Fibroblast of upper back skin (primary cell): ENCODE measurements at regions not wholly inside any gene's neighbourhood (a gene's known extent, or its start where the extent isn't known, plus 50 kb on each side); places are given as distances from the start of the nearest gene placed in this dataset.
A peak's percentile ranks its signal among the peaks of the same experiment; 100 is the strongest.

ENCODE experiments used
- DNase-seq: peaks from one replicate; pipeline ENCODE4 v3.0.0-alpha.2; 2013

DNA sequence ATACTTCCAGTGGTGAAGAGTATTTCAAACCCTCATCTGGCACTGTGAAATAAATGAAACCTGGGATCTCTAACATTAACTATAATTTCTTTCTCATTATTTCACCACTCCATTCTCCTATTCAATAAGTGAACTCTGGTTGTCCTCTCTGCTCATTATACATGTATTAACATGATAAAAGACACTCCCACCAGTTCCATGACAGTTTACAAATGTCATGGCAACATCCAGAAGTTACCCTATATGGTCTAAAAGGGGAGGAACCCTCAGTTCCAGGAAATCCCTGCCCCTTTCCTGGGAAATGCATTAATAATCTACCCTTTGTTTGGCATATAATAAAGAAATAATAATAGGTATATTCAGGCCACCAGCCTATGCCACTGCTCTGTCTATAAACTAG is 62.7 kb upstream of the BRINP3 start:
- no peak for DNase-seq

DNA sequence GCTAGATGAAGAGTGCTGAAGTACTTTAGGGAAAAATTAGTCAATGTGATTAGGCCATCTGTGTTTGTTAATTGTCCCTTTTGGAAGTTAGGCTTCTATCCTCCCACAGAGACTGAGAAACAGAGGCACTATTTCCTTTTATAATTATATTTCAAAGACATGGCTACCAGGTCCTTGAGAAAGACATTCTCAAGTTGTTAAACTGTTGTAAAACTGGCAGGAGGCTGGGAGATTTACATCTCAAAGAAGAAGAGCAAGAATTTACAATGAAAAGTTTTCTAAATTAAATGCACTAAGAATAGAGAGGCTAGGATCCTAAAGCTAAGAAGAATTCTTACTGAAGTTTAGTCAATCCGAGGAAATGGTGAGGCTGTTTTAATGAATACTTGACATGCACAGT is 74.0 kb upstream of the BRINP3 start:
- no peak for DNase-seq

DNA sequence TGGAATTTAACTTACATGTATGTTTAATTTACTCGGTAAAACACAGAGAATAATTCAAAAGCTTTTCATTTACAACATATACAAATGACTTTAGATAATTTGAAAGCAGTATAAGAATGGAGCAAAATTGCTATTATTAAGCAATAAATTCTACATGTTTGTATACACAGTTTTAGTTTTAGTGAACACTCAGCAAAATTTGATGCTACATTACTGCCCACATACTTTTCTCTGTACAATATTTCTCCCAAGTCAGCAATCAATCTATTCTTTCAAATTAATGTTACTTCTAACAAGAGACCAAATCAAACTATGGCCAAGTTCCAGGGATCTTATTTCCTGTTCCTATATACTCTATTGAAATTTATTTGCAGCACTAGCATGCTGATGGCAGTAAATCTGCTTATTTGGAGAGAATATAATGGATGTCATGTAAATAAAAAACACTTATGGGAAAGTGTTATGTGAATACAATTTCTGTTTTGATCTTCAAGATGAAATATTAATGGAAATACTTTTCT is 82.6 kb upstream of the BRINP3 start:
- no peak for DNase-seq

DNA sequence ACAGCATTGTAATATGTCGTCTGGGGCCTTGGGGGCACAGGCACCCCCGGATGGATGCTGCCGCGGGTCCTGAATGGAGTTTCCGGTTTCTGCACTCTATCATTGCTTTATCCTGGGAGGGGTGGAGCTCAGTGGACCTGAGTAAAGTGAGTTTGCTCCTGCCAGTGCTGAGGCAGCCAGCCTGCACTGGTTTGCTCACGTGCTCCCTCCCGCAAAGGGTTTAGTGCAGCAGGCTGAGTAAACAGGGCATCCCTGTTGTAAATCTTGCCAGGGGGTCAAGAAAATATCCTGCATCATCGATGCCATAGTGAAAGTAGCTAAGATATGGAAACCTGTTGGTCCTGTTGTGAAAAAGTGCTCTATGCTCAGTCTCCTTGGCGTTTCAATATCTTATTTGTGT is 85.6 kb upstream of the BRINP3 start:
- DNase-seq, result no peak

DNA sequence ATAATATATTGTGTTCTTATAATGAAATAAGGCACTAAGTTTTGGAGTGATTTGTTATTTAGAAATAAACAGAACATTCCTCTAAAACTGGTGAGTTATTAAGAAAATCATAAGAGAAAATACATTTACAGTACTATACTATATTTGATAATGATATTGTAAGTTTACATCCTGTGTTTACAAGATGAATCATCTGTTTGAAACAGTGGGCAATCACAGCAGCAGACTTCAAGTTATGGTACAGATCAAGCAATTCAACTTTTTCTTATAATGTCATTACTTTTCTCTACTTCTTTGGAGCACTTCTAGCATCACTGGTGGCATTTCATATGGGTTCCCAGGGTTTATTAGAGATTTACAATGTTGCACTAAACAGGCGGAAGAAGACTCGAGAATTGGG is 86.5 kb upstream of the BRINP3 start:
- no peak for DNase-seq

DNA sequence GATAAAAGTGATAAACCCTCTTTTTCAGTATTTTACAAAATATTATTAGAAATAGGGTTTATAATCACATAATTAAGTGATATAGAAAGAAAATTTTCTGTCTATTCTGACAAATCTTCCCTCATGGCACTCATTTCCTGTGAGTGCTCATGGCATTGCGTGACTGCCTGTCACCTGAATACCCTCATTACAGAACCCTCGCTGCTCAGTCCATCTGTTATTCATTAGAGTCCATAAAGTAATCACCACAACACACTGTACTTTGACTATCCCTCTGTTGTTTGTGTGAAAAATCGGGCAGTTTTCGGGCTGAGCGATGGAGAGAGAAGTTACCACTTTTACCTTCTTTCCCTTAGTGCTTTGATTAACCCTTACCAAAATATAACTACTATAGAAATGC is 100.4 kb upstream of the BRINP3 start:
- DNase-seq, result peak; percentile 39

DNA sequence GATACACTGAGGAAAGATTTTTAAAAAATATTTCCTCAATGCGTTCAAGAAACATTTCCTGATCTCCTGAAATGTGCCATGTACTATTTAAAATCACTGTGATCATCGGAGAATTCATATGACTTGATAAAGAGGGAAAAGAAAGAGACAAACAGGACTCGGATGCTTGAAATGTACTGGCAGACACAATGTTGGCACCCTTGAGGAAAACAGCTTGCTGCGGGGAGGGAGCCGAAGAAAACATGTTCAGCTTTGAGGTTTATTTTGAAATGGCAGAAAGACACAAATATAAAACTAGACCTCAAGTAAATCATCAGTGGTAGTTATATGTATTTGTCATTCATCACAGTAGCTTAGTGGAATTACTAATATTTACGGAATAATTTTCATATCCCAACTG is 100.9 kb upstream of the BRINP3 start:
- DNase-seq, result no peak

DNA sequence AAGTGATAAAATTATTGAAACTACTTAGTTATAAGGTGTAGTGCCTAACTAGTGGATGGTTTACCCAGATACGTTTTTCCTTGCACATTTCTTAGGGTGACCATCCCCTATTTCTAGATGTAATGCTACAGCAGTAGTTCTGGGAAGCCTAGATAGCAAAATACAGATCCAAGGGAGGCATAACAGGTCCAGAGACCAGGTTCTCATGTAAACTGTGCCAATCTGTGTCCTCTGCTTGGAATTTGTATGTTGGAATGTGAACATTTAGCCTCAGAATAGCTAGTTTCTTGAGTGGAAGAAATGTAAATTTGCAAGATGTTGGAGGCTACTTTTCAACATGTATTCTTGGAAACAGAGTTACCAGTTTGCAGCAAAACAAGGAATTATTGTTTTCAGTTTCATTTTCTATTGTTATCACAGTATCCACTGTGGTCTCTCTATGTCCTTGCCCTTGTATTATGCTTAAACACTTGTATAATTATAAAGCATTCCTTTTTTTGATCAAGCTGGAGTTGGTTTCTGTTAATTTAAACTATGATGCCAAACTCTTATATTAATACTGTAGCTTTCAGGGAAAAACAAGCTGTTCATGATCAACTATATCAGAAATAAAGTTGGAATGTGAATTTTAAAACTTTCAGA is 102.0 kb upstream of the BRINP3 start:
- no peak for DNase-seq

DNA sequence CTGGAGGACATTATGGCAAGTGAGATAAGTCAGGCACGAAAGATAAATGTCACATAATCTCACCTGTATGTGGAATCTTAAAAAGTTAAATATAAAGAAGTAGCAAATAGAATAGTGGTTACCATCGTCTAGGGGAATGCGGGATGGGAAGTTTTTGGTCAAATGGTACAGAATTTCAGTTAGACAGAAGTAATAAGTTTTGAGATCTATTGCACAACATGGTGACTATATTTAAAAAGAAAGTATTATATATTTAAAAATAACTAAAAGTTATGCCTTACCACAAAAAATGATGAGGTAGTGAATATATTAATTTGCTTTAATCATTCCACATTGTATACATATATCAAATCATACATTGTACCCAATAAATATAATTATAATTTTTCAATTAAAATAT is 106.2 kb upstream of the BRINP3 start:
- no peak for DNase-seq

DNA sequence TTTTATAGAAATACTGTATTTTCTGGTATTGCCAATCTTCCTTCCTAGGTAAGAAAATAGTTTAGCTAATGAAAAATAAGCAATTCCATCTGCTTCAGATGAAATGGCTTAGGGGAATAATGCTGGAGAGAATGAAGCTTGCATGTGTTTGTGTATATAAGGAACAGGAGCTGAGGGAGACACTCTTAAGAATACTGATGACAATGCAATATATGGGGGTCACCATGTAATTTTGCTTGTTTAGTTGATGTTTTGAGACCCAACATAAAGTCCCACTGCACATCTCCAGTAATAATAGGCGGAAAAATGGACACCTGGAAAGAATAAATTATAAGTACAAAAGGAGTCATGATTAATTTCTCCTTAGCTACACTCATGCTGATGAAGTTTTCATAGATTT is 110.8 kb upstream of the BRINP3 start:
- no peak for DNase-seq

DNA sequence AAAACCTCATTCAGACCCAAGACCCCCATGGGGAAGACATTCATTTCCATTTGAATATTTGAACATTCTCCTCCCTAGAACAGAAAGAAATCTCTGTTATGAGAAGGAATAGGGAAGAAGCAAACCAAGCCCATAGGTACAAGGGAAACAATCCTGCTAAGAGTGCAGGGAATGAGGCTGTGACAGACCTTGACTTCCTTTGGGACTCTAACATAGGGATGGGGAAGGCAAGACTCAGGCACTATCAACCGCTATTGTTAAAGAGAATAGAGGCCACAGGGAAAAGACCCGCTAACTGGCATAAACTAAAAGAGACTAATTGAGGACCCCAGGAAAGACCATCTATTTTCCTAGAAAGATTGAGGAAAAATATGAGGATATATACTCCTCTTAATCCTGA is 117.8 kb upstream of the BRINP3 start:
- DNase-seq, result no peak

DNA sequence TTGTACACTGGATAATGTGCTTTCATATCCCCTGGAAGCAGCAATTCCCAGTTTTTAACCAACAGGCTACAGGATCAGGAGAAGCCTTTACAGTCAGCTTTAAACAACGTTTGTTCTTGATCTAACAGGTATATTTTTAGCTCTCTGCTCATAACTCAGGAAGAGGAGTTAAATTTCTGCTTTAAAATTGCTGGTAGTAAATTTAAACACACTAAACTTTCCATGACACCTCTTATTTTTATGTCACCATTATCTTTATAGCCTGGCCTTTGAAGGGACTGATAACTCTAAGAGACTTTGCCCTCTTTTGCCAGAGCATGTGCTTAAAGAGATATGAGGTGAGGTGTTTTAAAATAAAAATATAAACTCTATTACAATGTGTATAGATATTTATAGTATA is 119.6 kb upstream of the BRINP3 start:
- no peak for DNase-seq

DNA sequence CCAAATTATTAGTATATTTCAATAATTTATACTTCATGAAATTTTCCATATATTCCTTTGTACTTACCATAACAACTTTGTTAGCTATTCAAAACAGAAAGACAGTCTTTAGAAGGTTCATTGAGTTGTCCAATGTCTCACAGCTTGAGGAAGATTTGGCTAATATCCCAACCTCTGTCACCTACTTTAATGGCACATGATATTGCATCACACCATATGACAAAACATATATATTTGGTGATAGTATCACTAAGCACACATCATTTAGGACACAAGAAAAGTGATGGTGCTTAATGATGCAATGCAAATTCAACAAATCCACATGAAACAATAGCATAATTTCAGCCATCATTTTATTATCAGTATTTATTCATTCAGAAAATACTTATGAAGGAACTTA is 122.0 kb upstream of the BRINP3 start:
- DNase-seq, result no peak

DNA sequence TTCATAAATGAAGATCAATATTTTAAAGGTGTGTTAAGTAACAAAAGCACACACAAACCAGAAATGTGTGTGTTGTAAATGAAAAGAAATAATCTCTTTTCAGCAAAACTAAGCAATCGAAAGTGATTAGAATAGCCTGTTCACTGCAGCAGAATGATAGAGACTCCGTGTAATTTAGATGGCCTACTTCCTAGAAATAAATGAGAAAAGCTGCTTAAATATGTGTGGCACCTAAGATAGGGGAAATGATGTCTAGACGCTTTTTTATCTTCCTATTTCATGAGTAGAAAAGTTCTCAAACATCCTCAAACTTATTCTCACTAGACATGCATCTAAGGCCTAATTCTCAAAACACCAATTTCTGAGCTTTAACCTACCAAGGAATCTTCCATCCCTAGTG is 124.7 kb upstream of the BRINP3 start:
- no peak for DNase-seq

DNA sequence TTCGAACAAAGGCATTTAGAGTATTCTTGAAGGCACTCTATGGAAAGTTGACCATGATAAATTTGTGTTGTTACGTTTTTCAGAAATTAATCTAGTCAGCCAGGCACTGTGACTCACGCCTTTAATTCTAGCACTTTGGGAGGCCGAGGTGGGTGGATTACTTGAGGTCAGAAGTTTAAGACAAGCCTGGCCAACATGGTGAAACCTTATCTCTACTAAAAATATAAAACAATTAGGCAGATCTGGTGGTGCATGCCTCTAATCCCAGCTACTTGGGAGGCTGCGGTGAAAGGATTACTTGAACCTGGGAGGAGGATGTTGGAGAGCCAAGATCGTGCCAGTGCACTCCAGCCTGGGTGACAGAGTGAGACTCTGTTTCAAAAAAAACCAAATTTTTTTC is 130.6 kb upstream of the BRINP3 start:
- no peak for DNase-seq

DNA sequence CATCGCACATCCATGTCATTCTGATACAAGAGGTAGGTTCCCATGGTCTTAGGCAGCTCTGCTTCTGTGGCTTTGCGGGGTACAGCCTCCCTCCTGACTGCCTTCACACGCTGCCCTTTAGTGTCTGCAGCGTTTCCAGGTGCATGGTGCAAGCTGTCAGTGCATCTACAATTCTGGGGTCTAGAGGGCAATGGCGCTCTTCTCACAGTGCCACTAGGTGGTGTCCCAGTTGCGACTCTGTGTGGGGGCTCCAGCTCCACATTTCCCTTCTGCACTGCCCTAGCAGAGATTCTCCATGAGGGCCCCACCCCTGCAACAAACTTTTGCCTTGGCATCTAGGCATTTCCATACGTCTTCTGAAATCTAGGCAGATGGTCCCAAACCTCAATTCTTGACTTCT is 138.2 kb upstream of the BRINP3 start:
- no peak for DNase-seq

DNA sequence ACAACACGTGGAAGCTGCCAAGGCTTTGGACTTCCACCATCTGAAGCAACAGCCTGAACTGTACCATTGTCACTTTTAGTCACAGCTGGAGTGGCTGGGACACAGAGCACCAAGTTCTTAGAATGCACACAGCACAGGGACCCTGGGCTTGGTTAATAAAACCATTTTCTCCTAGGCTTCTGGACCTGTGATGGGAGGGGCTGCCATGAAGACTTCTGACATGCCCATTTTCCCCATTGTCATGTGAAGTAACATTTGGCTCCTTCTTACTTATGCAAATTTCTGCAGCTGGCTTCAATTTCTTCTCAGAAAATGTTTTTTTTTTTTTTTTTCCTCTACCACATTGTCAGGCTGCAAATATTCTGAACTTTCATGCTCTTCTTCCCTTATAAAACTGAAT is 138.6 kb upstream of the BRINP3 start:
- no peak for DNase-seq

DNA sequence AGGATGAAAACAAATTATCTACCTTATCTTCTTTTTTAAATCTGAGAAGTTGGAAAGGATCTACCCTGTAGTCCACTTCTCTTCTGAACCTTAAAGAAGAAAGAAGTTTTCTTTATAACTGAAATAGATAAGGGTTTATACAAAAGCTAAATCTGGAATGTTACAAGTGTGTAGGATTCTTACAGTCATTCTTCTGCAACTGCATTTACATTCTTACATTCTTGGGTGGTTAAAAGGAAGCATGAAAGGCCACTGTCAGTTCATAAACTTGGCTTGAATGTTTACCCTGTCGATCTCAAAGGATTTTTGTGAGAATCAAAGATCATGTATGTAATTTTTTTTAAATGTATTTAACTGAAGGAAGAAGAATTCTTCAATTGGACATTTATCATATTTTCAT is 142.1 kb upstream of the BRINP3 start:
- no peak for DNase-seq

DNA sequence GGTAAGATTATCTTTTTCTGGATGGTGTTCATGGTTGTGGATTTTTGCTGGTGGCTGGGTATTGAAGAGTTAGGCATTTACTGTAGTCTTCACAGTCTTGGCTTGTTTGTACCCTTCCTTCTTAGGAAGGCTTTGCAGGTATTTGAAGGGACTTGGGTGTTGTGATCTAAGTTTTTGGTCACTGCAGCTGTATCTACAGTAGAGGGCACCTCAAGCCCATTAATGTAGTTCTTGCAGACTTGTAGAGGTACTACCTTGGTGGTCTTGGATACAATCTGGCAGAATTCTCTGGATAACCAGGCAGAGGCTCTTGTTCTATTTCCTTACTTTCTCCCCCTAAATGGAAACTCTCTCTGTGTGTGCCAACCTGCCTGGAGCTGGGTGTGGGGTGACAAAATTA is 155.8 kb upstream of the BRINP3 start:
- no peak for DNase-seq

DNA sequence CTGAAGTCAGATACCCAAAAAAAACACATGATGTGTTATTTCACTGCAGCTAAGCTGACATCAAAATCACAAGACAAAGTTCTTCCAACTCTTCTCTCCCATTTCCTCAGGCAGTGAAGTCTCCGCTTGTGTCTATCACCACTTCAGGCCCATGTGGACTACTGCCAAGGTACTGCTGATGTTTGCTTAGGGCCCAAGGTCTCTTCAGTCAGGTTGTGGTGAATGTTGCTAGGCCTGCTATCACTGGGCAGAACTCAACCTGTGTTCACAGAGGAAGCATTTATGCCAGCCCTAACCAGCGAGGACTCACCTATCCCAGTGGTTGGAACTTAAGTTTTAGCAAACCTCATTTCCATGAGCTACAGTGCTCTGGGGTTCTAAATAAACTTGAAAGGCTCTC is 156.5 kb upstream of the BRINP3 start:
- no peak for DNase-seq

DNA sequence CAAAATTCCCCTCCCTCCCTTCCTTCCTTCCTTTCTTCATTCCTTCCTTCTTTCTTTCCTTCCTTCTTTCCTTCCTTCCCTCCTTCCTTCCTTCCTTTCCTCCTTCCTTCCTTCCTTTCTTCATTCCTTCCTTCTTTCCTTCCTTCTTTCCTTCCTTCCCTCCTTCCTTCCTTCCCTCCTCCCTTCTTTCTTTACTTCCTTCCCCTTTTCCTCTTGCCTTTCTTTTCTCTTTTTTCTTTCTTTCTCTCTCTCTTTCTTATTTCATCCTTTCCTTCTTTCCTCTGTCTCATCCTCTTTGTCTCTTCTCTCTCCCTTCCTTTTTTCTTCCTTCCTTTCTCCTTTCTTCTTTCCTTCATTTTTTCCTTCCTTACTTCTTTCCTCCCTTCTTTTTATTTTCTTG is 171.9 kb upstream of the BRINP3 start:
- no peak for DNase-seq

DNA sequence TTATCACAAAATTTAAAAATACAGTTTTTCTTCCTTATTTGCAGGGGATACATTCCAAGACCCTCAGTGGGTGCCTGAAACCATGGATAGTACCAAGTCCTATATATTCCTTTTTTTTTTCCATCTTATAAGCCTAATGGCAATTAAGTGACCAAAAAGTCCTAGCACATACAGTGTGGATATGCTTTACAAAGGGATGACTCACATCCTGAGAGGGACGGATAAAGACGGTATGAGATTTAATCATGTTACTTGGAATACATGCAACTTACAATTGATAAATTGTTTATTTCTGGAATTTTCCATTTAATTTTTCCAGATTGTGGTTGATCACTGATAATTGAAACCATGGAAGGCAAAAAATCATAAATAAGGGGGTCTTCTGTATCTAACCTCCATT is 181.2 kb upstream of the BRINP3 start:
- DNase-seq, result no peak

DNA sequence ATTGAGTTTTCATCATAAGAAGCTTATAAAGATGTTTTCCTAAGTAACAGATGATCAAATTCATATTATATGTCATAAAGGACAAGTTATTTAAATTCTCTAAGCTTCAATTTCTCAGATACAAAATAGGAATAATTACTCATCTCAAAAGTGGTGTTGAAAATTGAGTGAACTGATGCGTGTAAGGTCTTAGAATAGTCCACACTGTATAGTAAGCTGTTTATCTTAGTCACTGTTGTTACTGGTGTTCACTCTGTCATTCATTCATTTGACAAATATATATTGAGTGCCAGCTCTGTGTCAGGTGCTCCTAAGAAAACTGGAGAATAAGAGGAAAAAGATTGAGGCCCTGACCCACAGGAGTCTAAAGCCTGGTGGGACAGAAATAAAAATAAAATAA is 186.3 kb upstream of the BRINP3 start:
- no peak for DNase-seq

DNA sequence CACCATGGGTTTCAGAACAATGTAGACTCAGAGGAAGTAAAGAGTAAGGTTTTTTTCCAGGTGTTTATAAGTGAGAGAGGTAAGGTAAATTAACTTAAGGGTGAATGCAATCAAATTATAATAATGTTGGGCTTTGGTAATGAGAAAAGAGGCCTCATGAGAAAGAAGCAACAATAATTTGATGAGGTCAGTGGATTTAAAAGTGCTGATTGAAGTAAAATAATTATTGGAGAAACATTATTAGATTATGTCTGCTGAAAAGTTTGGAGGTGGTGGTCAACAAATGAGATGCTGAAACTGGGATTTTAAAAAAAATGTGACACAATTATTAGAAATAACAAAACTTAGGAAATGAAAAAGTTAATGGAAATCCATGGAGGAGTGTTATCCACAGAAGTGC is 187.4 kb upstream of the BRINP3 start:
- no peak for DNase-seq

DNA sequence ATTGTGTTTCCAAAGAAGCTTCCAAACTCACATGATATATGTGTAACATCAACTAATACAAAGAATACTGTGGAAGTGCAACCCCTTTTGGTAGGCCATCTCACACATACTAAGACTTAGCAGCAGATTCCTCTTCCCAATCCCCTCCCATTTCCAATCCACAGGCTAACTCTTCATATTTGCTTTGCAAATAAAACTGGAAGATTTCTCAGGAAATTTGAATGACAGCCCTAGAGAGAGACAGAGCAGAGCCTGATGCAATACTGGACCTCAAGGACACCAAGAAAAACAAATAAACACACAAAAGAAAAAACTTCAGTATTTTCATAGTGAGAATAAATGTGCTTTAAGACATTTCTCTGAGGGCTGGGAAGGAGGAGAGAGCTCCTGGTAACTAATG is 190.2 kb upstream of the BRINP3 start:
- no peak for DNase-seq

DNA sequence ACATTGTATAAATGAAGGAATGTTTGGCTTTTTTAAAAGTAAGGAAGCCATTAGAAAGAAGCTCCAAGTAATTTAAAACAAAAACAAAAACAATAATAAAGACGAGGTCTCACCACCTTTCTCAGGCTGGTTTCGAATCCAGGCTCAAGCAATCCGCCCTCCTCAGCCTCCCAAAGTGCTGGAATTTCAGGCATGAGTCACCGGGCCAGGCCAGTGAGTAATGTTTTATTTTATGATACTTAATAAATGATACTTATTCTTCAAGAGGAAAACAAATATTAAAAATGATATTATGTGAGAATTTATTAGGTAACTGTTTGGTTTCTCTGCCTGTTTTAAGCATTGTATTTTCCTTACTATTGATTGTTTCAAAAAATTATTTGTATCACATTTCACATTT is 201.4 kb upstream of the BRINP3 start:
- no peak for DNase-seq
